ENCODE measurements at regions not wholly inside any gene's neighbourhood (a gene's known extent, or its start where the extent isn't known, plus 50 kb on each side); places are given as distances from the start of the nearest gene placed in this dataset.

DNA sequence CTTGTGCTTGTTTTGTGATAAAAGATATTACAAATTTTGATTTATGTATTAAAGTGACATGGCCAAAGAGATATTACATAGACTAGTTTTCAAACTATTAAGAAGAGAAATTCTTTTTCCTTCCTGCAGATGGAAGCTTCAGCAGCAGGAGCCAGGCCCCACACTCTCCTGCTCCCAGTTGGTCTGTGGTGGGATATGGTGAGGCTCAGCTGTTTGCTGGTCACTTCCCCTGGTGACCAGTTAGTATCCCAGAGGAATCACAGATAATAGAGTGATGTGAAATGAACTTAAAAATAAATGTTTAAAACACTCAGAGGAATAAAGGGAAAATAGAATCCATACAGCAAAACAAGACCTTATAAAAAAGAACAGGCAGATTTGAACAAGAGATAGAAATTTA lies 154.7 kb downstream of the KTN1 start:
- no peak for DNase-seq

DNA sequence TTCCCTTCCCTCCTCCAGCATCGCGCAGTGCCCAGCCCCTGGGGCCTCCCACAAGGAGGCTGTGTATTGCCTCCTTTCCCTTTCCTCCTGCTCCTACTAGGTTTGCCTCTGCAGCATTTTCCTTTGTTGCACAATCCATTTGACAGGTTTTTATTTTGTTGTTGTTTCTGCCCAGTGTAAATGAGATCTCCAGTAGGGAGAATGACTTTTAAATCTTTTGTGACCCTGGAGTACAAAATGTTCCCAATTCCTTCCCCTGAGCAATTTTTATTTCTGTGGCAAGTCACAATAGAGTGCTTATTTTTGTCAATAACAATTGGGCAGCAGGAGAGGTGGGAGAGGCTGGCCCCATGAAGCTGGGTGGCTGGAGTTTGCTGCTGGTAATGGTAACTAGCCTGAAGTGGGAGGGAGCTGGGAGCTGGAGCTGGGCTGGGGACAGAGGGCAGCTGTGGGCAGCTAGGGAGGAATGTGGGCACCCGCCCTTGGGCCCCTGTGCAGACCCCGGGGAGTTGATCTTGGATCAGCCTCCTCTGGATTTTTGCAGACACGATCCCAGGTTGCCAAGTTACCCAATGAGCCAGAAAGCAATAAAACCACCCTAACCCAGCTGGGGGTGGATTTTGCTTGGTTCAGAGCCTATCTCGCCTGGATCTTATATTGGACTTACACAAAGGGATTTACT lies 160.1 kb downstream of the KTN1 start:
- DNase-seq: no peak

DNA sequence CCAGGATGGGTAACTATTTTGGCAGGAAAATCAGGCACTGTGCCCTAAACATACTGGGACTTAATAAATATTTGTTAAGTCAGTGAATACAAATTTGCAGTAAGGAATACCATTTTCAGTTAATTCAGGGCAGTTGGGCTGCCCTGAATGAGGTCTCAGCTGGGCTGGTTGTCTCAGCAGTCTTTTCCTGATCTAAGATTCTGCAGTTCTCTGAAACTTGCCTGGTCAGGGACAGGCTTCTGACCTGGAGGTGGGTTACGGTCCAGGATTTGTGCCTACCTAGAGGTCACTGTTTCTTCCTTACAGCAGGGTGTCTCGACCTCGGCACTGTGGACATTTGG lies 160.6 kb downstream of the KTN1 start:
- no peak for DNase-seq

GRCh38 chr14:55741240-55741639 lies 161.2 kb downstream of the KTN1 start:
- DNase-seq: no peak

DNA sequence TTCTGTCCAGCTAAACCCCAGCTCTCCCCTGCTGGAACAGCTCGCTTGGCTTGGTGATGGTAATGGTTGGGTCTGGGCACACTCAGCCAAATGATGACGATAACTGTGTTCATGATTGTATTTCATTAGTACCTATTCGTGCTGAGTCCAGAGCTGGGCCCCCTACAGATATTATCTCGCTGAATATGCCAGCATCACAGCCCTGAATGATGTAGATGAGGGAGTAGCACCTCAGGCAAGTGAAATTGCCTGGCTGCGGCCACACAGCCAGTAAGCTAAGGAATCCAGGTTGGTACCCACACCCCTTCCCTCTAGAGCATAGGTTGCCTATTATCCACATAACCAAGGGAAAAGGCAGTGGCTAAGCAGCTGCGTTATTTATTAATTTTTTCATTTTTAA lies 163.5 kb downstream of the KTN1 start:
- DNase-seq: no peak

DNA sequence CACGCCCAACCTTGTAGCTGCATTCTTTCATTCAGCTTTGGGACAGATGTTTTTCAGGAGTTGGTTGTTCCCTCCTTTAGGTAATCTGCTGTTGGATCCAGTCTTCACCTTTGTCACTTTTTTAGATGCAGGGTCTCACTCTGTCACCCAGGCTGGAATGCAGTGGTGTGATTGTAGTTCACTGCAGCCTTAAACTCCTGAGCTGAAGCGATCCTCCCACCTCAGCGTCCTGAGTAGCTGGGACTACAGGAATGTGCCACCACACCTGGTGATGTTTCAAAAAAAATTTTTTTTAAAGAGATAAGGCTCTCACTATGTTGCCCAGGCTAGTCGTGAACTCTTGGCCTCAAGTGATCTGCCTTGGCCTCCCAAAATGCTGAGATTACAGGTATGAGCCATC lies 164.3 kb downstream of the KTN1 start:
- DNase-seq: no peak

GRCh38 chr14:55745906-55746305 lies 165.9 kb downstream of the KTN1 start:
- no peak for DNase-seq

DNA sequence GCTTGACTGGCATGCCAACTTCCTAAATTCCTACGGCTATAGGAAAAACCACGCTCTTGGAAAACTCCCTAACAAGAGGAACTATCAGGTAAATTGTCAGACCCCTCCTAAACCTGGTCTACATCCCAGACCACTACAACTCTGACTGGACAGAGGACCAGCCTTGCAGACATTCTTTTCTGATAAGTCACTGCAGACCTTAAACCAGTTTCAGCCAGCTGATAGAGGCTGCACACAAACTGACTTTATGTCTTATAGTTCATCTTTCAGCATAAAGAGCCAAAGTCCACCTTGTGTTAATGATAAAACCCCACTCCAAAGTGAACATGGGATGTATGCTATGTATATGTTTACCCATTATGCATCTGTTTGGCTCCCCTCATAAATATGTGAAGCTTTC lies 166.6 kb downstream of the KTN1 start:
- no peak for DNase-seq

DNA sequence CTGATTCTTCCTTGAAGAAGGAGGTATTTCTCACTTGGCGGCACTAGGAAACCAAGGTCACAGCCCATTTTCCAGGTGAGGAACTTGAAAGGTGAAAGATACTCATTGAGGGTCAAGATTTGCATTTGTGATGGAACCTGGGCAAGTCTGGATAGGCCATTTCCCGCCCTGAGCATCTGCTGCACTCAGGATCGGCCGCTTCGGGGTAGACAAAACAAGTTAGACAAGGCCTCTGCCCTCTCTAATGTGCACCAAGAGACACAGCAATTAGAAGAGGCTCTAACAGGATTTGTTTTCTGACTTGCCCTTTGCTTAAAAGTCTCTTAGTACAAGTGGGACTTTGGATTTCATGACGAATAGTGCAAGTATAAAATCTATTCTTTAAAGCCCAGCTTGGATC lies 167.2 kb downstream of the KTN1 start:
- DNase-seq: no peak

DNA sequence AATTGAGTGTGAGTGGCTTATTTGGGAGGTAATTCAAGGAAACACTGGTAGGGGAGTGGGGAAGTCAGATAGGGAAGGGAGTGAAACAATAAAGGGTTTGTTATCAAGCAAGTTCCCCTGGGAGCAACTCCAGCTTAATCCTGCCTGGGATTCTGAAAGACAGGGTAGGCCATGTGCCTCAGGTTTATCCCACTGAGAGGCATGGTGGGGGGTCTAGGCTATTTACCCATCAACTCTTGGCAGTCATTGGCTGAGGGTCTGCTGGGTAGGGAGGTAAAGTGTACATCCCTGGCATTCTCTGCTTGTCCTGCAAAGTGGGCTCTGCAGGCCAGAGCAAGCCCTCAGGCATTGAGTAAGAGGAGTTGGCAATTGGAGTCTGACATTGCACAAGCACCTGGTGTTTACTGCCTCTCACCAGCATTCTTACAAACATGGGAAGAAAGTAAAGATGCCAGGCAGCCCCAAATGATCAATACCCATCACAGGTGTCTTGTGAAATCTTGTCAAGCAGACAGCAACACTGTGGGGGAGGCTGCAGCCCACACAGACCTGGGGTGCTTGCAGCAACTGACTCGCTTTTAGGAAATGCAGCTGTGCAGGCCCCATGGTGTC lies 169.3 kb downstream of the KTN1 start:
- no peak for DNase-seq

DNA sequence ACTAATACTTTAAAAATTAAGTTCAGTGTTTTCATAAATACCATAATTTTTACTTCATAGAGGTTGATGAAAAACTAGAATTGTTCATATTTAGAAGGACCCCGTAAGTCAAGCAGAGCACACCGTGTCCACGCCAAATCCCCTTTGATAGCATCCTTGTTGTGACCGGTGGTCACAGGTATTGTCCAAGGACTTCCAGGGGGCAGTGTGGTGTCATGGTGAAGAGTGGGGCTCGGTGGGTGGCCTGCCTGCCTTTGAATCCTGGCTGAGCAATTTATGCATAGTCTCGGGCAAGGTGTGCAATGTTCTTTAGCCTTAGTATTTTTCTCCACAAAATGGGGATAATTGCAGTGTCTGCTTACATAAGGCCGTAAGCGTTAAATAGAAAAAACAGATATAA lies 169.9 kb downstream of the KTN1 start:
- no peak for DNase-seq

DNA sequence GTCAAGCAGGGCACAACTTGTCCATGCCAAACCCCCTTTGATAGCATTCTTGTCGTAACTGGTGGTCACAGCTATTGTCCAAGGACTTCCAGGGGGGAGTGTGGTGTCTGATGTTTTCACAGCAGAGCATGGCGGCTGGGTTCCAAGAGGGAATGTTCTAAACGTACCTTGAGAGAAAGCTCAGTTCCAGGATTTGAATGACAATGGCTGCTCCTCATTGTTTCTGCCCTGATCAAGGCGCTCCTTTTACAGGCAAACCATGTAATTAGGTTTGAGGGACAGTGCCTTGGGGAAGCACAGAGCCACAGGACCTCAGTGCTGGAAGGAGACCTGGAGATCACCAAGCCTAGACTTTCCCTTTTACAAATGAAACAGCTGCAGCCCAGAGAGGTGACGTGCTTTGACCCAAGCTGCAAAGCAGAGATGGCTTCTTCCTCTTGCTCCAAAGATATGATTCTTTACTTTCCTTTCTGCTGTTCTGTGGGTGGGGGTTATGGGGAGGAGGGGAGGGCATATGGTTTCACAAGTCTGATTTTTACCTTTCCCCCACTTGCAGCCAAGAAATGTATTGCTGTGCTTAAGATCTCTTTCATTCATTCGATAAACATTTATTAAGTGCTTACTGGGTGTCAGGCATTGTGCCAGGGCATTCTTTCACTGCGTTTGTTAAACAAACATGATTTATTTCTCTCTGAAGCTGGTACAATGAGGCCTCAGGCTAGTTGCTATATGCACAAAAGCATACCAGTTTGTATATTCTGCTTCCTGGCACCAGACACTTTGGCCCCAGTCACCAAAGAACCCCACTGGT lies 172.8 kb downstream of the KTN1 start:
- DNase-seq: no peak

- DNase-seq: no peak
Observed at GRCh38 chr14:55754471-55754870, 174.5 kb downstream of the KTN1 start.

DNA sequence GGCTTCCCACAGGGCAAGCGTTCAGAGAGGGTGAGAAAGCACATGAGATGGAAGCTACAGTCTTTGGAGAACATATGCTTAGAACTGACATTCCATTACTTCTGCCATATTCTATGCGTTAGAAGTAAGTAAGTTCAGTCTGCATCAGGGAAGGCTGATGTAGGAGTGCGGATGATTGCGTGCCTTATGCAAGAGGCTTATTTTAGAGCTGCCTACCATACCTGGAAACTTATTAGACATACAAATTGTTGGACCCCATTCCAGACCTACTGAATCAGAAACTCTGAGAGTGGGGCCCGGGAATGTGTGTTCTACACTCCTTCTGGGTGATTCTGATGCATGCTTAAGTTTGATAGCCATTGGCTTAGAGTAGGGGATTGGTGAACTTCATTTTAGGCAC lies 174.9 kb downstream of the KTN1 start:
- DNase-seq: no peak

- DNase-seq: no peak
Observed at GRCh38 chr14:55756078-55756477, 176.1 kb downstream of the KTN1 start.

DNA sequence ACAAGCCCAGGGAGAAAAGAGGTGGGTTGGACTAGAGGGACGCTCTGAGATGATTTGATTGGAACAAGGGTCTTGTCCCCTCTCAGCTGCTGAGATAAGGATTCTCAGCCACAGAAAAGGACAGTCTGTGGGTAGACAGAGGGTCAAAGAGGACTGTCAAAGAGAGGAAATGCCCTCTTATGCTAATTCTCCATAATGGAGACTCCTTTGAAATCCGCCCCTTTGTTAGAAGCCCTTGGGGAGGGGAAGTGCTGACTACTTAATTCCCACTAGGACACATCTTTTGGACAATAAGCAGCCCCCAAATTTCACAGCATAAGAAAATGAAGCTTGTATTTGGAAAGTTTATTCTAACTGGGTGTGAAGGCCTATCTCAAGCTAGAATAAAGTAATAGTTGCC lies 176.6 kb downstream of the KTN1 start:
- DNase-seq: no peak

GRCh38 chr14:55758796-55759195 lies 178.8 kb downstream of the KTN1 start:
- DNase-seq: no peak

DNA sequence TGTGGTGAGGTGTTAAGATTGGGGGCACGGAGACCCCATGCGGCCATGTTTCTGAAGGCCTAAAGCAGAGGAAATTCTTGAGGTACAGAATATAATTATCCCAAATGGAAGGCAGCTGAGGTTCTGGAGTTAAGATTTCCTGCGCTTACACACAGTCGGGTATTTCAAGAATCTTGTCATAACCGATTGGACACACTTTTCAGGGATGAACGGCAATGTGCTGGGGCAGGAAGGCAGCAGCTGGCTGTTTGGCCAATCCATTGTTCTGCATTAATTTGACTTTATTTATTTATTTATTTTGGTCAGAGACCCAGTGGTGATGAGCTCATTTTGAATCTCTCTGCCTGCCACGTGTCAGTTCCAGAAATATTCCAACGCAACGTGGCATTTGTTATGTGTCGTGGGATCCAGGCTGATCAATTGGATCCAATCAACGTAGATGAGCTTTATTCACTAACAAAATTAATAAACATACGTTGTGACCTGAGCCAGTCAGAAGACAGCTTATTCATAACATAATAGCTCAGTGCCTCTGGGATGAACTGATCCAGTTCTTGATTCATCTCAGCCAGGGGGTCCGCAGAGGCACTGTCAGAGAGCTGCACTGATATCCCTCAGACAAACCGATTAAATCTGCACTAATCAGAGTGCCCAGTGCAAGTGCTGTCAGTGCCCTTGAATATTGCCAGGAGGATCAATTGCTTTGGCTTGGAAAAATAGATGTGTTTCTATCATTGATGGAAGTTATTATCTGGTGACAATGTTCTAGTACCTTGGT lies 181.0 kb downstream of the KTN1 start:
- DNase-seq: no peak

DNA sequence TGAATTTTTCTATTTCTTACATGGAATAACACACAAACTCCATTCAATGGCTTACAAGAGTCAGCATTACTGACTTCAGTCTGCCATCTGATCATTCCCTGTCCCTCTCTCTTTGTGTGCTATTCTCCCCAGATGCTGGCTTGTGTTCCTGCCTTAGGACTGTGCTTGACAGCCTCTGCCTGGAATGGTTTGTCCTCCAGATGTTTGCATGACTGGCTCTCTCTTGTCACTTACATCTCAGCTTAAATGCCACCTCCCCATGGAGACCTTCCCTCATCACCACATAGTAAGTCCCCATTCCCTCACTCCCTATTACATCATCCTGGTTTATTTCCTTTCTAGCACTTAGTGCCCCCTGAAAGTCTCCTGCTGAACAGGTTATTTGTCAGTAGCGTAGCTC lies 181.6 kb downstream of the KTN1 start:
- no peak for DNase-seq

DNA sequence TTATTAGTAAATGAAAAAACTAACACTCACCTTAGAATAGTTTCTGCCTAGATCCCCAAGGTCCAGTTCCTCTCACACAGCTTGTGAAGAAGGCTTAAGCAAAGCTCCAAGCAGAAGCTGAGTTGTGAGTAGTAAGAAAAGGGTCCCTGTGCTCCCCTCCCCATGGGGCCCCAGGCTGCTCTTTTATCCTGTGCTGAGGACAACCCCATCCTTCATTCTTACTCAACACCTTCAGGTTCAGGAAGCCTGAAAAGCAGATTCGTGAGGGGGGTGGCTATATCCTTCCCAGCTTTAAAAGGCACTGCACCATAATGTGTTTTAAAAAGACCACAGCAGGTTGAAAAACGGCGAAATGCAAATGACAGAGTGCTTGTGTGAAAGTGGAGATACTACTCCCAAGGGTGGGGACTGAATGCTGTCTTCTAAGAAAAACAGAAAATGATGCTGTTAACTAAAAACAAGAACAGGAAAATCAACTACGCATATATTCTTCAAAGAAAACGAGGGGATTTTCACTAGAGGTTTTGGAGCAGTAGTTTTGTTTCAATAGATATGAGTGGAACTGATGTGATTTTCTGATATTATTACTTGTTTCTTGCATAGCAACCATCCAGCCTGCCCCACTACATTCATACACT lies 182.7 kb downstream of the KTN1 start:
- DNase-seq: no peak

DNA sequence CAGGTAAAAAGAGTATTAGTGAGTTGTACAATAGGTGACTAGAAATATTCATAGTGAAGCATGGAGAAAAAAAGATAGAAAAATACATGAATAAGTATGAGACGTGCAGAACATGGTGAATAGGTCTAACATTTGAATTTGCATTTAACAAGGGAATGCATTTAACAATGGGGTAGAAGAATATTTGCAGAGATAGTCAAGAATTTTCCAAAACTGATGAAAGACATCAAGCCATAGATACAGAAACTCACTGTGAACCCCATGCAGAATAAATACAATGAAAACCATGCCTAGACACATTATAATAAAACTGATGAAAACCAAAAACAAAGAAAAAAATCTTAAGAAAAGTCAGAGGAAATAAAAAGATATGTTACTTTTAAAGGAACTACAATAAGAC lies 184.8 kb downstream of the KTN1 start:
- DNase-seq: no peak

DNA sequence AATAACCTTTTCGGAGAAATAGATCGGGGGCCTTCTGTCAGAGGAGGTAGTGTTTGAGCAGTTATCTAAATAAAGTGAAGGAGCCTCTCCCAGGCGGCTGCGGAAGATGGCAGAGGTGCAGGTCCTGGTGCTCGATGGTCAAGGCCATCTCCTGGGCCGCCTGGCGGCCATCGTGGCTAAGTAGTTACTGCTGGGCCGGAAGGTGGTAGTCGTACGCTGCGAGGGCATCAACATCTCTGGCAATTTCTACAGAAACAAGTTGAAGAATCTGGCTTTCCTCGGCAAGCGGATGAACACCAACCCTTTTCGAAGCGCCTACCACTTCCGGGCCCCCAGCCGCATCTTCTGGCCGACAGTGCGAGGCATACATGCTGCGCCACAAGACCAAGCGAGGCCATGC lies 186.1 kb downstream of the KTN1 start:
- no peak for DNase-seq

DNA sequence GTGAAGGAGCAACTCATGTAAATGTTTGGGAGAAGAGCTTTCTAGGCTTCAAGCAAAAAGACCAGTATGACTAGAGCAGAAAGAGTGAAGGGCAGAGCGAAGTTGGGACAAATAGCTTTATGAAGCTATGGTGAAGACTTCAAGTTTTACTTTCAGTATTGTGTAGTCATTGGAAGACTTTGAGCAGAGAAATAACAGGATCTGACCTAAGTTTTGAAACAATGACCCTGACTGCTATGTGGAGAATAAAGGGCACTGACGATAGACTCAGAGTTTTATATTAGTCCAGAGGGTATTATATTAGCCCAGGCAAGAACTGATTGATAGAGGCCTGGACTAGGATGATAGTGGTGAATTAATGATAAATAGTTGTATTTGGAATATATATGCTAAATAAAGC lies 187.3 kb downstream of the KTN1 start:
- DNase-seq: no peak

Measured in activated CD4-positive, CD25-positive, alpha-beta regulatory T cell (primary cell).